IPS DF 6.9 (cell line): ENCODE measurements at regions not wholly inside any gene's neighbourhood (a gene's known extent, or its start where the extent isn't known, plus 50 kb on each side); places are given as distances from the start of the nearest gene placed in this dataset.

ENCODE experiments used
- DNase-seq: peaks from one replicate; pipeline ENCODE4 v3.0.0-alpha.2; 2013; ENCODE audit warnings: low read depth, low spot score
- H3K27ac ChIP-seq: one replicate; pipeline ENCODE4 v1.5.1; 2013; ENCODE audit warnings: low read length, control low read depth
- H3K27me3 ChIP-seq: 2 replicates; pipeline ENCODE4 v1.6.1; 2013; ENCODE audit warnings: mild to moderate bottlenecking, low read length; ENCODE audit not compliant: control insufficient read depth, insufficient read depth
- H3K36me3 ChIP-seq: 2 replicates; pipeline ENCODE4 v1.6.1; 2013; ENCODE audit warnings: low read length; ENCODE audit not compliant: control insufficient read depth, insufficient read depth
- H3K4me1 ChIP-seq: 2 replicates; pipeline ENCODE4 v1.6.1; 2013; ENCODE audit warnings: low read length; ENCODE audit not compliant: control insufficient read depth, insufficient read depth
- H3K4me3 ChIP-seq: 2 replicates; pipeline ENCODE4 v1.5.1; 2013; ENCODE audit warnings: mild to moderate bottlenecking, low read length
- H3K9me3 ChIP-seq: 2 replicates; pipeline ENCODE4 v1.6.1; 2013; ENCODE audit warnings: low read length, inconsistent platforms; ENCODE audit not compliant: control insufficient read depth, insufficient read depth
- WGBS: extraction: QIAGEN DNeasy Blood & Tissue Kit; methylation state at CpG from one replicate; pipeline ENCODE4 v1.1.7; 2013; ENCODE audit warnings: mixed read lengths, missing lambda C conversion rate; ENCODE audit not compliant: insufficient read length, insufficient coverage; 5-methylcytosine and 5-hydroxymethylcytosine counted together

DNA sequence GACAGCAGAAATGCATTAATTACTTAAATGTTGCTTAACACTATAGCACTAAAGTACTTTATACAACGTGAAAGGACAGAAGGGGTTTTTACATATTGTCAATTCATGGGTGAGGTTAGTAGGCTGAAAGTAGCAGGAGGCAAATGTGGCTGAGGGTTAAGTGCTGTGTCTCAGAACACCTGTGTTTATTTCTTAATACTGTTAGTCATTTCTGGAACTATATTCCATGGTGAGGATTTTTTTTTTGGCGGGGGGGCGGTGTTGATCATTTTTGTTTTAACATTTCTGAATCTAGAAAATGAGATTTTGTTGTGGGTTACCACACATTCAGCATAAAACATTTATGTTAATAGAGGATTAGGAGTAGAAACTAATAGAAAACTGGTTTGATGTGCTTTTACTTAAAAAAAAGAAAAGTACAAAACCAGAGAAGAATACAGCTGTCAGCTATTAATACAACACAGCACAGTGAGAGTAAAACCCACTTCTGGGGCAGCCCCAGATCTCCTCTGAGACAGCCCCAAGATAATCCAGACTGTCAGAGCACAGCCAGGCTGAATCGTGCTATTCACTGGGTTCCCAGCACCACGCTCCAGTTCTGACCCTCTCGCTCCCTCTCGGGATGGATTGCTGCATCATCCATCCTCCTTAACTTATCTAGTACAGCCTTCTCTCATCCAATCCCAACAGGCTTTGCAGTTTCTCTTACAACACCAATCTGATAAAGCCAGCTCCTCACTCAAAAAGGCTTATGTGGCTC is 307.7 kb downstream of the TUSC7 start:
- Histone ChIP-seq H3K27ac (no peak overlapping the region), H3K9me3 (no peaks in the 10 kb centered on the region), H3K27me3 (no peaks in the 10 kb centered on the region), H3K36me3 (no peaks in the 10 kb centered on the region), H3K4me3 (no peak overlapping the region), H3K4me1 (no peaks in the 10 kb centered on the region)
- WGBS, result no CpG with 5 or more reads among the region's 7 CpGs
- no peak for DNase-seq

DNA sequence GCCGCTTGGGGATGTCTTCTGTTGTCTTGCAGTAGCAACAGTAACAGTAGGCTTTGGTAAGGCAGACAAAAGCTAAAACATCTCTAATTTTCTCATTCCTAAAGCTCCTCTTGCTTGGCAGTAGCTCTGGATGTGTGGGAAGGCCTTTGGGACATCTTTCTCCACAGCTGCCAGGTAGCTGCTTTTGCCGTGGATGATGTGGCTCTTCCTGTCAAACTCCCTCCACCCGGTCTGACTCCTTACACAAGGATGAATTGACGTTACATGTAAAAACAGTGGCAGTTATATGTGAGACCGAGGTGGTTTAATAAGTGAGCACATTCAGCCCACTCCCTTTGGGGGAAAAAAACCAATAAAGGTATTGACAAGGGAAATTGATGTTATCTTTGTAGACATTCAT is 309.1 kb downstream of the TUSC7 start:
- Histone ChIP-seq H3K27ac (no peak overlapping the region), H3K9me3 (no peaks in the 10 kb centered on the region), H3K36me3 (no peaks in the 10 kb centered on the region), H3K27me3 (no peaks in the 10 kb centered on the region), H3K4me1 (no peaks in the 10 kb centered on the region), H3K4me3 (no peak overlapping the region)
- no peak for DNase-seq
- WGBS, result no CpG with 5 or more reads among the region's 5 CpGs

DNA sequence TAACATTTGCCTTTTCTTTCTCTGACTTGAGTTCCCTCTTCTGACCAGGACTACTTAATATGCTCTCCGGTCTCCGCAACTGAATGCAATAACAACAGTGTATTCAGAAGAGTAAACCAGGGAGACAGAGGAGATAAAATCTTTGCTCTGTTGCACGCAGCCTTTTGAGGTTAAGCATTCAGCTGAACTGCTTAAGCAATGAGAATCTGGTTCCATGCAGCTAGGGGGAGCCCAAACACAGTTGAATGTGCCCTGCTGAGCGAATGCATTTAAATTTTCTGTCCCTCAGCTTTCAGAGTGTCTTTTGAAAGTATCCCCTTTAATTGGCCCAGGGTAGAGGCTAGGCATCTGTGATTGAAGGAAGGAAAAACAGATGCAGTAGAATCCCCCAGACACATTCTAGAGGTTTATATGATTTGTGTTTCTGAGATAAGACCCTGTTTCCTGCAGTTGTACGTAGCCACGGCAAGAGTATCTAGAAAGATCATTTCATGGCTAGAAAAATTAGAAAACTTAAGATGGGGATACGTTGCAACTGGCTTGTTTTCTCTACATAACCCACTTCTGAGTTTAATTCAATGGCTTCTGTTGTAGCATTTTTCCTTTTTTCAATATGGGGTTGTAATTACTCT is 309.6 kb downstream of the TUSC7 start:
- peak; percentile 47 for DNase-seq
- no peak overlapping the region for H3K4me3 ChIP-seq
- no peaks in the 10 kb centered on the region for H3K9me3 ChIP-seq
- H3K4me1 ChIP-seq, result no peaks in the 10 kb centered on the region
- H3K27ac ChIP-seq, result no peak overlapping the region
- H3K36me3 ChIP-seq, result no peaks in the 10 kb centered on the region
- WGBS, result no CpG with 5 or more reads among the region's 7 CpGs
- H3K27me3 ChIP-seq, result no peaks in the 10 kb centered on the region

DNA sequence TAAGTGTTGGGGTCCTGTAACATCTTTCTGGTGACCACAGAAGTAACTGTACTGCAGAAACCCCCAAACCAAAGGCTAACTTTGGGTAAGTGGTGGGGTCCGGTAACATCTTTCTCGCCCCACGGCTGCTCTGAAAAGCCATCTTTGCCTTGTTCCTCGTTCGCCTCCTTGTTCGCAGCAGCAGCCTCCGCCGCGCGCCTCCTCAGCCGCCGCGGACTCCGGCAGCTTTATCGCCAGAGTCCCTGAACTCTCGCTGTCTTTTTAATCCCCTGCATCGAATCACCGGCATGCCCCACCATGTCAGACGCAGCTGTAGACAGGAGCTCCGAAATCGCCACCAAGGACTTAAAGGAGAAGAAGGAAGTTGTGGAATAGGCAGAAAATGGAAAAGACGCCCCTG is 316.8 kb downstream of the TUSC7 start:
- Histone ChIP-seq H3K9me3 (no peaks in the 10 kb centered on the region), H3K4me1 (no peaks in the 10 kb centered on the region), H3K36me3 (no peaks in the 10 kb centered on the region), H3K27ac (no peak overlapping the region), H3K4me3 (no peak overlapping the region), H3K27me3 (peaks cover 5% of the 10 kb centered on the region)
- WGBS, result no CpG with 5 or more reads among the region's 22 CpGs
- no peak for DNase-seq

DNA sequence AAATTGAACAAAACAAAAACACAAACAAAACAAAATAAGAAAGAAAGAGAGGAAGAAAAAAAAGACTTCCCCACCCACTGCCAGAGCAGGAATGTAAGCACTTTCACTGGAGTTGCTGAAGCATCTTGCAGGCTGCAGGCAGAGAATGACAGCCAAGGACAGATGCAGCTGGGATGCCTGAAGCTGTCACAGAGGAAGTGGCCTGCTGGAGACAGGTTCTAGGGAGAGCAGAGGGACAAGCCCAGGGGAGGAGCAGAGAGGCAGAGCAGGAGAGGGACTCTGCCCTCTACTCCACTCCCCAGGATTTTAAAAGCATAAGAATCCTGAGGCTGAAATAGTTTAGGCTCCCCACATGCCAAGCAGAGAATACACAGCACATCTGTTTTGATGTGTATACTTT is 326.2 kb downstream of the TUSC7 start:
- Histone ChIP-seq H3K36me3 (no peaks in the 10 kb centered on the region), H3K27me3 (no peaks in the 10 kb centered on the region), H3K9me3 (no peaks in the 10 kb centered on the region), H3K4me1 (no peaks in the 10 kb centered on the region), H3K4me3 (no peak overlapping the region), H3K27ac (no peak overlapping the region)
- no peak for DNase-seq

DNA sequence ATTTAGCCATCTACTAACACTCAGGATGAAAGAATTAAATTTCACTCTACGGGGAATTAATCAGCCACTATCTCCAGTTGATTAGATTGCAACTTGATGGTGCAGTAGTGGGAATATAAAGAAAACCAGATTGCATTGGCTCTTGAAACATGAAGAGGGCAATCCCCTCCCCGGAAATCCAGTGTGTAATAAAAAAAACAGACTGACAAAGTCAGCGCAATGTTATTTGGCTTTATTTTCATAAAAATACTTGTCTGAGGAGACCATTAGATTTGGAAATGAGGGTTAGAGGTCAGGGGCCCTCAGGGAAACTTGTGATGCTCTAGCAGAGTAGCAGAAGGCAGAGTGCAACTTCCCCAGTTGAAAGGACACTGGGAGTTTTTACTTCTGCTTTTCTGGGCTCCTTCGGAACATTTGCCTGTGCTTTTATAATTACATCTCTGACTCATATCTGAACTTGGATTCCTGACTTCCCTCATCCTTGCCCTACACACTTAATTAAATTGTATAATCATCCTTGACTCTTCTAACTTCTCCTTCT is 326.8 kb downstream of the TUSC7 start:
- no peaks in the 10 kb centered on the region for H3K9me3 ChIP-seq
- H3K4me3 ChIP-seq, result no peak overlapping the region
- H3K36me3 ChIP-seq, result no peaks in the 10 kb centered on the region
- no peak for DNase-seq
- no peaks in the 10 kb centered on the region for H3K27me3 ChIP-seq
- no peak overlapping the region for H3K27ac ChIP-seq
- H3K4me1 ChIP-seq, result no peaks in the 10 kb centered on the region
- no CpG with 5 or more reads among the region's 4 CpGs for WGBS

DNA sequence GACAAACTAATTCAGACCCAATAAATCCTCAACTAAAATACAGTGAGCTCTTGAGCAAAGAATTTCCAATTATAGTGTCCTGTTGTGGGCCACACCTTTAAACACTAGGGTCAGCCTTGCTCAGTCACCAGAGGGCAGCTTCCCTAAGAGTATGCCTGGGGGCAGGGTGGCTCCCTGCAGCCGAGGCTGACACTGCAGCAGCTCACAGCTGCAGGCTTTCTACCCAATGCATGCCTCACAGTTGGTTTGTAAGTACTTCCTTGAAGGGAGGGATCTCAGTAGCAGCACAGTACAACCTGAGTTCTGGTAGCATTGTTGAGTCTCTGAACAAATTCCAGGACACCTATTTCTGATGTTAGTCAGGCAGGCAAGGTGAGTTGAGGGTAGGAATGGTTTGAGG is 335.6 kb downstream of the TUSC7 start:
- no peak overlapping the region for H3K27ac ChIP-seq
- H3K36me3 ChIP-seq, result no peaks in the 10 kb centered on the region
- H3K4me3 ChIP-seq, result no peak overlapping the region
- DNase-seq, result peak; percentile 61
- no peaks in the 10 kb centered on the region for H3K9me3 ChIP-seq
- no peaks in the 10 kb centered on the region for H3K27me3 ChIP-seq
- H3K4me1 ChIP-seq, result no peaks in the 10 kb centered on the region
- no CpG with 5 or more reads among the region's 1 CpG for WGBS

DNA sequence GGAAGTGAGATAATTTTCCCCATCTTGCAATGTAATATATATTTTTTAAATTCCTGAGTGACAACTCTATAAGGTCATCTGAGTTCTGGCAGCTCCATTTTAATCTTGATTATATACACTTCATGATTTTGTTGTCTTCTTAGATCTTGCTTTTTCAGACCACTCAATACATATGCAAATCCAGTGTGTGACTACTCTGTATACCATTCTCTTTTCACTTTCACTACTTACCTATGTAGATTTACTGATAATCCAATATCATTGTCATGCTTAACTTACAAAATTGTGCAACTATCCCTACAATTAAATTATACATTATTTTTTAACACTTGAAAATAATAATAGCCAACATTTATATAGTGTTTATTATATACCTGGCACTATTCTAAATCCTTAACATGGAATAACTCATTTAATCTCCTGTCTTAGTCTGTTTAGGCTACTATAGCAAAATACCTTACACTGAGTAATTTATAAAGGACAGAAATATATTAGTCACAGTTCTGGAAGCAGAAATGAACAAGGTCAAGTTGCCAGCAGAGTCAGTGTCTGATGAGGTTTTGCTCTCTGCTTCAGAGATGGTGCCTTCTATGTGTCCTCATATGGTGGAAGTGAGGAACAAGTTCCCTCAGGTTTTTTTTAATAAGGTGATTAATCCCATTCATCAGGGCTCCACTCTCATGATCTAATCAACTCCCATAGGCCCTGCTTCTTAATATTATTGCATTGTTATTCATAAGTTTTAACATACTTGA is 338.5 kb downstream of the TUSC7 start:
- H3K9me3 ChIP-seq, result no peaks in the 10 kb centered on the region
- no peak overlapping the region for H3K27ac ChIP-seq
- no peaks in the 10 kb centered on the region for H3K4me1 ChIP-seq
- no peak for DNase-seq
- H3K36me3 ChIP-seq, result no peaks in the 10 kb centered on the region
- no peak overlapping the region for H3K4me3 ChIP-seq
- H3K27me3 ChIP-seq, result no peaks in the 10 kb centered on the region

DNA sequence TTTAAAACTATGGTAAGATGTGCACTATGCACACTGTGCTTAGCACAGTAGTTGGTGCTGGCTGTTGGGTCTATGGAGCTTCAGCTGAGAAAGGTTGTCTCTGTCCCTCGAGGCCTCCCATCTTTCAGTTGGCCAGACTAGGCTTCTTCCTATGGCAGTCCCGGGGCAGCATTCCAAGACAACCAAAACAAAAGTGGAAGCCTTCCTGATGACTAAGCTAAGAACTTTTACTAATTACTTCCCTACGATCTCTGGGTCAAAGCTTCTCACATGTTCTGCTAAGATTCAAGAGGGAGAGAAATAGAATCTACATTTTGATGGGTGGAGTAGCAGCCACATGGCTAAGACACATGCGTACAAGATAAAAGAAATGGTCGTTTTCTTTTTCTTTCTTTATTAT is 342.8 kb downstream of the TUSC7 start:
- H3K9me3 ChIP-seq, result no peaks in the 10 kb centered on the region
- no peaks in the 10 kb centered on the region for H3K4me1 ChIP-seq
- no peaks in the 10 kb centered on the region for H3K36me3 ChIP-seq
- no peaks in the 10 kb centered on the region for H3K27me3 ChIP-seq
- no CpG with 5 or more reads among the region's 5 CpGs for WGBS
- DNase-seq, result no peak
- H3K4me3 ChIP-seq, result no peak overlapping the region
- no peak overlapping the region for H3K27ac ChIP-seq

DNA sequence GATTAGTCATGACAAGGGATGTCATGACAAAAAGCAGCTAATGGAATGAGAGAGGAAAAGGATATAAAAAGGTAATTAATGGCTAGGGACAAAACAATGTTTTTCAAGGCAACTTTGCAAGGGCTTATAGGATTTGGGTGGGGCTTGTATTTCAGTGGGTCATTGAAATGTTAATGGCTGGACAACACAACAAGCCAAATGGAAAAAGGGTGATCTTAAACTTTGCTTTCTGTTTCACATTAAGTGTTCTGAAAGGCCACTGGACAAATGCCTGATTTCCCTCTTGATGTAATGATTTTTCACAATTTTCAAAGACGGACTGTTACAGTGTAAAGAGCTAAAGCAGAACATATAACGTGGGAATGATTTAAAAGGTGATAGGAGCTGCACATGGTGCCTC is 345.0 kb downstream of the TUSC7 start:
- Histone ChIP-seq H3K27me3 (no peaks in the 10 kb centered on the region), H3K4me3 (no peak overlapping the region), H3K27ac (no peak overlapping the region), H3K36me3 (no peaks in the 10 kb centered on the region), H3K9me3 (no peaks in the 10 kb centered on the region), H3K4me1 (no peaks in the 10 kb centered on the region)
- WGBS, result no CpG with 5 or more reads among the region's 2 CpGs
- no peak for DNase-seq
